Nephron progenitor cell (in vitro differentiated cells): ENCODE measurements at regions not wholly inside any gene's neighbourhood (a gene's known extent, or its start where the extent isn't known, plus 50 kb on each side); places are given as distances from the start of the nearest gene placed in this dataset.

Source experiments
- DNase-seq: peaks from one replicate; pipeline ENCODE4 v3.0.0; 2021
- H3K27ac Mint-ChIP-seq: 2 replicates; pipeline ENCODE4 v1.8.0; 2021; ENCODE audit warnings: mild to moderate bottlenecking, moderate library complexity, mixed read lengths
- H3K27me3 Mint-ChIP-seq: 2 replicates; pipeline ENCODE4 v1.8.0; 2021; ENCODE audit warnings: mild to moderate bottlenecking, low read depth, mixed read lengths; ENCODE audit not compliant: poor library complexity
- H3K36me3 Mint-ChIP-seq: 2 replicates; pipeline ENCODE4 v1.8.0; 2021; ENCODE audit warnings: low read depth, mixed read lengths
- H3K4me1 Mint-ChIP-seq: 2 replicates; pipeline ENCODE4 v1.8.0; 2021; ENCODE audit warnings: mixed read lengths
- H3K4me3 Mint-ChIP-seq: 2 replicates; pipeline ENCODE4 v1.8.0; 2021; ENCODE audit warnings: mild to moderate bottlenecking, moderate library complexity, mixed read lengths
- H3K9me3 Mint-ChIP-seq: 2 replicates; pipeline ENCODE4 v1.8.0; 2021; ENCODE audit warnings: mild to moderate bottlenecking, moderate library complexity, mixed read lengths
- CTCF ChIP-seq: fragments of 200-600 bp; sonication (generic); IDR thresholded peaks from 2 replicates; pipeline ENCODE4 v1.5.0; 2021; ENCODE audit warnings: antibody characterized with exemption

- no peaks in the 10 kb centered on the region for H3K4me1 Mint-ChIP-seq
- H3K9me3 Mint-ChIP-seq: peaks cover 8% of the 10 kb centered on the region
- H3K27ac Mint-ChIP-seq: no peak overlapping the region
- peaks cover 7% of the 10 kb centered on the region for H3K27me3 Mint-ChIP-seq
- no peak overlapping the region for H3K4me3 Mint-ChIP-seq
- no peaks in the 10 kb centered on the region for H3K36me3 Mint-ChIP-seq
- DNase-seq: no peak
- no peak for TF ChIP-seq CTCF
Measured at GRCh38 chr2:59204040-59204439, 962.9 kb upstream of the FANCL start.

- Mint-ChIP-seq H3K4me3 (no peak overlapping the region), H3K4me1 (peaks cover 7% of the 10 kb centered on the region), H3K27ac (no peak overlapping the region), H3K9me3 (peaks cover 15% of the 10 kb centered on the region), H3K36me3 (no peaks in the 10 kb centered on the region), H3K27me3 (peaks cover 2% of the 10 kb centered on the region)
- no peak for DNase-seq
- no peak for TF ChIP-seq CTCF
Measured at GRCh38 chr2:59196491-59196890, 955.4 kb upstream of the FANCL start.

GRCh38 chr2:59195851-59196250 lies 954.7 kb upstream of the FANCL start:
- H3K9me3 Mint-ChIP-seq: peaks cover 15% of the 10 kb centered on the region
- peaks cover 7% of the 10 kb centered on the region for H3K4me1 Mint-ChIP-seq
- peaks cover 2% of the 10 kb centered on the region for H3K27me3 Mint-ChIP-seq
- H3K36me3 Mint-ChIP-seq: no peaks in the 10 kb centered on the region
- H3K4me3 Mint-ChIP-seq: no peak overlapping the region
- TF ChIP-seq CTCF: no peak
- H3K27ac Mint-ChIP-seq: no peak overlapping the region
- DNase-seq: no peak

- H3K4me1 Mint-ChIP-seq: peaks cover 7% of the 10 kb centered on the region
- no peaks in the 10 kb centered on the region for H3K9me3 Mint-ChIP-seq
- H3K36me3 Mint-ChIP-seq: no peaks in the 10 kb centered on the region
- no peak for TF ChIP-seq CTCF
- H3K27ac Mint-ChIP-seq: no peak overlapping the region
- peaks cover 2% of the 10 kb centered on the region for H3K27me3 Mint-ChIP-seq
- no peak overlapping the region for H3K4me3 Mint-ChIP-seq
- DNase-seq: no peak
Measured at GRCh38 chr2:59191781-59192180, 950.7 kb upstream of the FANCL start.

- Mint-ChIP-seq H3K4me1 (peaks cover 5% of the 10 kb centered on the region), H3K36me3 (no peaks in the 10 kb centered on the region), H3K4me3 (no peak overlapping the region), H3K27ac (no peak overlapping the region), H3K9me3 (no peaks in the 10 kb centered on the region), H3K27me3 (no peaks in the 10 kb centered on the region)
- TF ChIP-seq CTCF: no peak
- DNase-seq: no peak
Measured at GRCh38 chr2:59190518-59190917, 949.4 kb upstream of the FANCL start.

- Mint-ChIP-seq H3K36me3 (no peaks in the 10 kb centered on the region), H3K4me3 (no peak overlapping the region), H3K4me1 (peaks cover 9% of the 10 kb centered on the region), H3K9me3 (no peaks in the 10 kb centered on the region), H3K27ac (peak overlapping the region; percentile 50), H3K27me3 (peaks cover 3% of the 10 kb centered on the region)
- TF ChIP-seq CTCF: no peak
- DNase-seq: no peak
Measured at GRCh38 chr2:59184276-59185020, 943.3 kb upstream of the FANCL start.
